SKM-1 treated with dmso at 0.1 percent for 144 hours (cell line): ENCODE measurements at regions not wholly inside any gene's neighbourhood (a gene's known extent, or its start where the extent isn't known, plus 50 kb on each side); places are given as distances from the start of the nearest gene placed in this dataset.

ENCODE experiments used
- DNase-seq: peaks from one replicate; lab custom pipeline; 2025; ENCODE audit not compliant: unreplicated experiment; lab: John Stamatoyannopoulos, UW

DNA sequence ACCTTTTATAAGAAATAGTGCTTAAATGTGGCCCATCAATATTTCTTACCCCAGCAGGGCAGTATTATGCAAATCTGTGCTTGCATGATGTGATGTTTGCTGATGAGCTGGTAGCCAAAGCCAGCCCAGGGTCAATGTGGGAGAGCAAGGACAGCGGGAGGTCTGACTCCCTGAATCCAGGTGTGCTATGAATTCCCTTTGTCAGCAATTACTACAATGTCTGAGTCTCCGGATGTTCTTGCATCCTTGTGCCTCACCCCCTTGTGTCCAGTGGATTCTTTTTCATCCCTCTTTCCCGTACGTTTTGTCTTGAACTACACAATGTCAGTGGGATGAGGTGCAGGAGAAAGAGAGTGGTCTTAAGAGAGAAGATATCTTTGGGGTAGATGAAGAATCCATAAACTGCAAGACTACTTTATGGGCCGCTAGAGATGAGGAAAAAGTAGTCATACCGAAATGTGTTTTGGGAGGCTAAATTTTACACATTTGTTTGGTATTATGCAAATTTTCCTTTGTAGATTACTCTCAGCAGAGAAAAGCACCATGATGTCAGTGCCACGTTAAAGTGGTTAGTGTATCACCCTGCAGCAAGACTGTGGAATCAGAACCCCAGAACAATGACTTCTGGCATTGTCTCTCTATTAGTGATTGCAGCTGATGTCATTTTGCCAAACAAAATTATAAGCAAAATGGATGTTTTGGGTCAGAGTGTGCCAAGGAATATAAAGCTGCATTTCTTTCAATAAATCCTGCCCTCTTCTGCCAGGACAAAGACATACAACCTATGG lies 53.5 kb upstream of the TSHZ3 start:
- no peak for DNase-seq

GRCh38 chr19:31406106-31406505 lies 56.9 kb upstream of the TSHZ3 start:
- no peak for DNase-seq

DNA sequence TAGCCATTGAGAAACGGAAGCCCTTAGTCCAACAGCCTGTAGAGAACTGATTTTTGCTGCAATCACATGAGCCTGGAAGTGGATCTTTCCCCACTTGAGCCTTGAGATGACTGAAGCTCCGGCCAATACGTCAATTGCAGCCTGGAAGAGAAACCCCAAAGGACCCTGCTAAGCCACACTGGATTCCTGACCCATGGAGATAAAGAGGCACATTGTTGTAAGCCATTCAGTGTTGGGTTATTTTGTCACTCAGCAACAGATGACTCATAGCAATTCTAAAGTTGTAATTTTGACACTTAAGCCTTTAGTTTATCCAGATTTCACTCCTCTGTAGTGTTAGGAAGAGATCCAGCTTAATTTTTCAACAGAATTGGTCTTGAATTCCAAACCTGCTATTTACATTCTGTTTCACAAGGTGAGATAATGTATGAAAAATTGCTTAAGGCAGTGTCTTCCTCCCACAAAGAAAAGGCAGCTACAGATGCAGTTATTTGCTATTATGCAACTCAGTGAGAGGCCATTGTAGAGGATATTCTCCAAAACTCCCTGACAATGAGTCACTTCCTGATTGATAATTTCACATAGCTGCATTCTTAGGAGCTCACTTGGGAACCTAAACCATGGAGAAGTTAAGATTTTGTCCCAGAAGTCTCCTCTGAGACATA lies 59.4 kb upstream of the TSHZ3 start:
- DNase-seq, result peak; percentile 23

- DNase-seq, result no peak
Observed at GRCh38 chr19:31413353-31413752, 64.1 kb upstream of the TSHZ3 start.

DNA sequence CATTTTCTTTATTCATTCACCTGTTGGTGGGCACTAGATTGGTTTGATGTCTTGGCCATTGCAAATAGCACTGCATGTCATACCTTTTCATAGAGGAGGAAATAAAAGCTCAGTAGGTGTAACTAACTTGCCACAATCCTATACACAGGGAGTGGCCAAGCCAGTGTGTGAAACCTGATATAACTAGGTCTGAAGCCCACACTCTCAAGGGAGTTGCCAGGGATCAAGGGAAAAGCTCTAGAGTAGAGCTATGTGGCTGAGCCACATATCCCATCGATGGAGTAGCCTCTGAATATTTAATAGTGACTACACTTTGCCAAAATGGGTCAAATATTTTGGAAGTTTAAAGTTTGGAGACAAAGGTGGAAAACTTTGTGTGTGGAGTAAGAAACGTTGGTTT lies 66.1 kb upstream of the TSHZ3 start:
- DNase-seq, result no peak

DNA sequence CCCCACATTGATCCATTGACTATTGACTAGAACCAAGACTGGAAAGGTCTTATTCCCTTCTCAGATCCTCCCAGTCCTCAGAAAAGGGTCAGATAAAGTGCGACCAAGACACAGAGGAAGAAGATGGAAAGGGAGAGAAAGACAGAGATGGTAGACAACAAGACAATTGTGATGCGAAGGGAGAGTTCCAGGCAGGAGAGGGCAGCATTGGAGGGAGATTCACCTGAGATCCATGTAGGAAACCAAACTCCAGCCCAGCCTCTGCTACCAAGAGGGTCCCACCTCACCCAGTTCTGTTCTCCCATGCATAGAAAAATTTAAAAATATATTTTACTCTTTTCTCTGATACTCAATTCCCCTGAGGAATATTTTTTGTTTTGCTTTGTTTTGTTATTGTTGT lies 67.3 kb upstream of the TSHZ3 start:
- DNase-seq, result no peak

- no peak for DNase-seq
Observed at GRCh38 chr19:31418055-31418454, 68.8 kb upstream of the TSHZ3 start.

DNA sequence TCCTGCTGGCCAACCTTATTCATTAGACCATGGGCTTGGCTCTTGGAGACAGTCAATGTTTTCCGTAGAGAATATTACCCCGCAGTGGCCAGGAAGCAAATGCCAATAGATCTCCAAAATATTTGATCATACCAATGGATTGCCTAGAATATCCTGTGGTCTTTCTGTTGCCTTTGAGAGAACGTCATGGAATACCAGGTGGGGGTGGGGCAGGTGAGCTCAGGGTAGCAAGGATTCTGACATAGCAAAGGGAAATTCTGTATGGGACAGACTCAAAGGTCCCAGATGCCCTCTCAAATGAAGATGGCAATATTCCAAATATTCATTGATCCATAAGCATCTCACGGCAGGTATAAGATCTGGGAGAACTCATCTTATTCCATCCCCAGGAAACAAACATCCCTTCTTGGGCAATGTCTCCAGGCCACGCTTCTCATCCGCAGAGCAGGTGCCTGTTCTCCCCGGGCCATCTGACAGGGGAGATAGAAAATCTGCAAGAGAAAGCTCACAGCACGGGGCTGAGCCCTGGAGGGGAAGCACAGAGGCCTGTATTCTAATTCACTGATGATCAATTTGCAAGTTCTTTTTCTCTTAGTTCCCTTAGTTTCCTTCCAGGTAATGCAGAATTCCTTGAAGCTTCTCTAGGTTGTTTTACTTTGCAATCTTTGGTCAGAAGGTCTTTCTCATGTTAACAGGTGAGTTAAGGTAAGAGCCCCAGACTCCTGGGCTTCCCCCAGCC lies 69.6 kb upstream of the TSHZ3 start:
- no peak for DNase-seq

DNA sequence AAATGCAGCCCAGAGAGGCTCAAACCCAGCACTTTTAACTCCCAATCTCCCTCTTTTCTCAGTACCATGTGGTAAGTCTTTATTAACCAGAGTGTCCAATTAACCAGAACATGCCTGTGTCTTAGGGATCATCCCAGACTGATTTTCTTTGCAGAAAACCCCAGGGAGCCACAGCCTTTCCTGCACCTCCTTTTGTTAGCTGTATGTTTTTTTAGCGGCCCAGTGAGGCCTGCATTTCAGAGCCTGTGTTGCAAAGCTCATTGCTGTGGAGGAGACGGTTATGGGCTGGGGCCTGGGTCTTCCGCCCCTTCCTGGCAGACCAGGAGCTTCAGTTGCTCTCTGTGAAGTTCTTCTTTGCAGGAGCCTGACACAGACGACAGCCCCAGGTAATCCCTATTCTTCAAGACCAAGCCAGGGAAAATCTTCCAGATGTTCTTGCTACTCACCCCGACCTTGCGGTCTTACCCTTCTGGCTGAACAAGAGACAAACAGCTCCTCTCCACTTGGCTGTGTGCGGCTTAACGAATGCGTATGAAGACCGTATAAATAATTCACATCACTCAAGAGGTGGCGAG lies 70.7 kb upstream of the TSHZ3 start:
- DNase-seq, result no peak

GRCh38 chr19:31421082-31421481 lies 71.8 kb upstream of the TSHZ3 start:
- no peak for DNase-seq

- no peak for DNase-seq
Observed at GRCh38 chr19:31421856-31422255, 72.6 kb upstream of the TSHZ3 start.

DNA sequence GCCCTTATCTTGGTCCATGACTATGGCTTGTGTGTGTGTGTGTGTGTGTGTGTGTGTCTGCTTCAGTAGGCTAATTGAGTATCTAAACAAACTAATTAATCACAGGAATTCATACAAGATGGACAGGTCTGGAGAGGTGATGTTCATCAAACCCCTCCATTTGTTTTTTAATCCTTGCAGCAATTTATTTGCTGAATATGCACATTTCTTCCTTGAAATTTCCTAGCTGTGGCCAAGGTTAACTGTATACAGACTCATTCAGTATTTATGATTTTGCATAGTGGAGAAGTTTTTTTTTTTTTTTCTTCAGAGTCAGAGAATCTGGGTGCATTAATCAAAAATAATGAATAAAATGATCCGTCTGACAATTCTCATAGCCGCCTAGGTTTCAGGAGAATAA lies 74.7 kb upstream of the TSHZ3 start:
- DNase-seq, result no peak

DNA sequence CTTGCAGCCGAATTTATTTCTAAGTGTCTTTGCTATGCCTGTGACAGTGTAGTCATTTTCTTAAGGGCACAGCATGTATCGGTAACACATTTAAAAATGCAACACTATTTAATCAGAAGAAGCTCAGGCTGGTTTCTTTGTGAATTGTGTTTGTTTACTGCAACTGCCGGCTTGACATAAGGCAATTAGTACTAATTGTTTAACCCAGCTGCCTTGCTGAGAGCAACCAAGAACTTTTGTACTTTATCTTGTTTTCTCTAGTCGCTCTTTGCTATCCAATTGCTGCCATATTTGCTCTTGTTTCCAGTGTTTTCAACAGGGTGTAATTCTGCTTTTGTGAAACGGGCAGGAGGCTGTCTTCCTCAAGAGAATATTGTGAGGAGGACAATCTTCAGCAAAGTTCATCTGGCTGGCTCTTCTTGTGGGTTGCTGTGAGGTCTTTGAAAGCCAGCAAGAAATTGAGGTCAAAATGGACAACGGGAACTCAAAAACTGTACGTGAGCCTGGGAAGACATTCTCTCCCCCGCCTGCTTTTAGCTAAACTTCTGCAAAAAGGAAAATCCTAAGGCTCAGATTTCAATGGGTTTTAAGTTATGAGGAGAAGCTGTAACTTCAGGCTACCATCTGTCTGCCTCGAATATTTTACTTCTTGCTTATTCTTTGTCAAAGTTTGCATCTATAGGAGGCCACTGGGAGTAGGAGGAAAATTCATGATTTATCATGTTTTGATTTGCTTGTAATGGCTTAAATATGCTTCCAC lies 75.8 kb upstream of the TSHZ3 start:
- no peak for DNase-seq

GRCh38 chr19:31427857-31428256 lies 78.6 kb upstream of the TSHZ3 start:
- no peak for DNase-seq

DNA sequence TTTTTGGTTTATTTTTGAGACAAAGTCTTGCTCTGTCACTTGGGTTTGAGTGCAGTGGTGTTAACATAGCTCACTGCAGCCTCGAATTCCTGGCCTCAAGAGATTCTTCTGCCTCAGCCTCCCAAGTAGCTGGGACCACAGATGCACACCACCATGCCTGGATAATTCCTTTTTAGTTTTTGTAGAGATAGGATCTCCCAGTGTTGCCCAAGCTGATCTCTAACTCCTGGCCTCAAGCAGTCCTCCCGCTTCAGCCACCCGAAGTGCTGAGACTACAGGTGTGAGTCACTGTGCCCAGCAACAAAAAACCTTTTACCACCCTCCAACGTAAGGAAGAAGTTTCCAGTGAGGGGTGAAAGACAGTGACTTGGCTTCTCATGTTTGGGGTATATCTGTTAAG lies 81.1 kb upstream of the TSHZ3 start:
- no peak for DNase-seq

GRCh38 chr19:31432201-31432810 lies 83.1 kb upstream of the TSHZ3 start:
- DNase-seq, result no peak

DNA sequence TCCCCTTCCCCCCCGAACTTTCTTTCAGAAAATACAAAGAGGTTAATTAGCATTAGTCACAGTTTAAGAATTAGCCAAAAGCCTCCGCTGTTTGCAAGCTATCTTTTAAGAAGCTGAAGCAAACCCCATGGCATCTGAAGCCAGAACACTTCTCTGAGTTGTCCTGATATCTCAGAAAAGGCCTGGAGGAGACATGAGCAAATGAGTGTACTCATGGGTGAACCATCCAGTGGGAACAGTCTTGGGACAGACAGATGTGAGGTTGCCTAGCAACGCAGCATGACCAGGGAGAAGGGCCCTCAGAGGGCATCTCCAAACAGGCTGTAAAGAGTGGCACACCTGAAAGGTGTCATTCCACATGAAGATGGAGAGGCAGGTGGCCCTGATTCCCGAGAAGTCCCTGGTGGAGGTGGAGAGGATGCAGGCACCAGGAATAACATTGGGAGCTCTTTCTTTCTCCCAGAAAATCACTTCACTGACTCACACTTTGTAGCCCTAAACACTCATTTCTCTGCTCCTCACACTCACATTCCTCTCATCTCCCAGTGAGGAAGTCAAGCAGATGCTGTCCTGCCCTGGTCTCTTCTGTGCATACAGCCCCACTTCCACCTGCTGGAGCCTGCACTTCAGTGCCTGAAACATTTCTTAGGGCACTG lies 87.0 kb upstream of the TSHZ3 start:
- no peak for DNase-seq

- DNase-seq, result no peak
Observed at GRCh38 chr19:31438401-31439269, 89.4 kb upstream of the TSHZ3 start.

- no peak for DNase-seq
Observed at GRCh38 chr19:31439270-31439573, 90.0 kb upstream of the TSHZ3 start.
